Cardiac muscle cell (in vitro differentiated cells and primary cell): ENCODE measurements at regions not wholly inside any gene's neighbourhood (a gene's known extent, or its start where the extent isn't known, plus 50 kb on each side); places are given as distances from the start of the nearest gene placed in this dataset.

Source experiments
- DNase-seq, 2 donors: peaks; one replicate each; pipeline versions ENCODE4 v3.0.0 to v3.0.0-alpha.2; 2010 to 2017; ENCODE audit warnings: low read depth in 1 of 2, low spot score in 1 of 2
- H3K27ac ChIP-seq: fragments of 200-600 bp; sonication (generic); 2 replicates; pipeline ENCODE4 v1.5.1; 2016
- H3K27me3 ChIP-seq: fragments of 200-600 bp; sonication (generic); 2 replicates; pipeline ENCODE4 v1.6.0; 2016; ENCODE audit warnings: control low read depth
- H3K36me3 ChIP-seq: fragments of 200-600 bp; sonication (generic); 2 replicates; pipeline ENCODE4 v1.5.1; 2016; ENCODE audit warnings: control low read depth
- H3K4me1 ChIP-seq: fragments of 200-600 bp; sonication (generic); 2 replicates; pipeline ENCODE4 v1.8.1; 2017; ENCODE audit warnings: low read depth, mild to moderate bottlenecking, mixed run types
- H3K4me3 ChIP-seq: fragments of 200-600 bp; sonication (generic); 2 replicates; pipeline ENCODE4 v1.5.1; 2016; ENCODE audit warnings: mild to moderate bottlenecking
- H3K9me3 ChIP-seq: fragments of 200-600 bp; sonication (generic); 2 replicates; pipeline ENCODE4 v1.5.1; 2017; ENCODE audit warnings: low read depth, mild to moderate bottlenecking, control low read depth
- TF ChIP-seq, protein P1 (sequence below): IDR thresholded peaks from 2 replicates; pipeline ENCODE4 v1.5.1; 2012; ENCODE audit warnings: low read depth, mild to moderate bottlenecking, low read length

- H3K27me3 ChIP-seq, result peaks cover 68% of the 10 kb centered on the region
- peak in 1 of 2 donors; percentile 49 for DNase-seq
Observed at GRCh38 chr10:22481687-22482539, 136.6 kb downstream of the SPAG6 start.

DNA sequence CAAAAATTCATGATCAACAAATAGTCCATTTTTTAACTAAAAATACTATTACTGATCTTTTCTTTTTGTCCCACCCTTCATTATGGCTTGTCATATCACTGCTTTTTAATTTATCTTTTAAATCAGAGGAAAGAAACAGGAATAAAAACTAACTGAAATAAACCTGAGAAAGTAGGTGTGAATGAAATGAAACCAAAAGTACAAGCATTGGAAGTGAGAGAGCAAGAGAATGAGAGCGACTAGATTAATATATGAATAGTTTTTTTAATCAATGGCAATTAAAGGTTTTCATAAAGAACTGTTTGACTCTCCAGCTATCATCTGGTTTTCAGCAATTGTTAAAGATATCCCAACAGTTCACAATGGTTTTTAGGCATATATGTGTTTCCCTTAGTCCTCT, 137.8 kb downstream of the SPAG6 start:
- H3K9me3 ChIP-seq, result no peaks in the 10 kb centered on the region
- TF ChIP-seq, protein P1, sequence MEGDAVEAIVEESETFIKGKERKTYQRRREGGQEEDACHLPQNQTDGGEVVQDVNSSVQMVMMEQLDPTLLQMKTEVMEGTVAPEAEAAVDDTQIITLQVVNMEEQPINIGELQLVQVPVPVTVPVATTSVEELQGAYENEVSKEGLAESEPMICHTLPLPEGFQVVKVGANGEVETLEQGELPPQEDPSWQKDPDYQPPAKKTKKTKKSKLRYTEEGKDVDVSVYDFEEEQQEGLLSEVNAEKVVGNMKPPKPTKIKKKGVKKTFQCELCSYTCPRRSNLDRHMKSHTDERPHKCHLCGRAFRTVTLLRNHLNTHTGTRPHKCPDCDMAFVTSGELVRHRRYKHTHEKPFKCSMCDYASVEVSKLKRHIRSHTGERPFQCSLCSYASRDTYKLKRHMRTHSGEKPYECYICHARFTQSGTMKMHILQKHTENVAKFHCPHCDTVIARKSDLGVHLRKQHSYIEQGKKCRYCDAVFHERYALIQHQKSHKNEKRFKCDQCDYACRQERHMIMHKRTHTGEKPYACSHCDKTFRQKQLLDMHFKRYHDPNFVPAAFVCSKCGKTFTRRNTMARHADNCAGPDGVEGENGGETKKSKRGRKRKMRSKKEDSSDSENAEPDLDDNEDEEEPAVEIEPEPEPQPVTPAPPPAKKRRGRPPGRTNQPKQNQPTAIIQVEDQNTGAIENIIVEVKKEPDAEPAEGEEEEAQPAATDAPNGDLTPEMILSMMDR, result no peak
- H3K4me3 ChIP-seq, result no peak overlapping the region
- H3K27ac ChIP-seq, result no peak overlapping the region
- no peak for DNase-seq
- no peaks in the 10 kb centered on the region for H3K36me3 ChIP-seq
- no peaks in the 10 kb centered on the region for H3K4me1 ChIP-seq
- H3K27me3 ChIP-seq, result peaks cover 55% of the 10 kb centered on the region

More at GRCh38 chr10:22481687-22482539, 136.6 kb downstream of the SPAG6 start:
- Histone ChIP-seq H3K27ac (no peak overlapping the region), H3K9me3 (no peaks in the 10 kb centered on the region), H3K36me3 (no peaks in the 10 kb centered on the region), H3K4me3 (no peak overlapping the region), H3K4me1 (no peaks in the 10 kb centered on the region)
- TF ChIP-seq, protein P1, result no peak
